ENCODE measurements at regions not wholly inside any gene's neighbourhood (a gene's known extent, or its start where the extent isn't known, plus 50 kb on each side); places are given as distances from the start of the nearest gene placed in this dataset.
"Not testable (repeated sequence)": the region's sequence is repeated elsewhere in the genome, so short reads cannot be mapped to it uniquely, and the experiment has no call there.

DNA sequence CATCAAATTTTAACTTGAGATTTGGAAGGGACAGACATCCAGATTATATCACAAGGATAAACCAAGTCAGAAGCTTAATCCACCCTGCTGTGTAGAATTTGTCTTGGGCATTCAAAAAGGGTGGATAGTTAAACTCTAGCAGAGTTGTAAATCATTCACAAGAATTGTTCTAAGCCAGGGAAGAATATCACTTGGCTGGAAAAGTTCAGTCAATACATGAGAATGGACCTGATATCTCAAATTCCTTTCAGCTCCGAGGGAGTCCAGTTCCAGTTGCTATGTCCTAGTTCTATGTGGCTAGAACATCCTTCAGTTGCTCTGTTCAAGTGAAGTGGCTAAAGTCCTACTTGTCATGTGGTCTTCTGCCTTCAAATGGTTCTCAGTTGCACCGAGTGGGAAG lies 351.8 kb upstream of the JARID2 start:
- in situ Hi-C loops (cut with HindIII; ENCODE audit: low sequenced_read_pairs) = loop anchor here (10.0 kb wide), 1 partner anchor 61 kb away; no protein-coding TSS in a partner anchor
- no peak for DNase-seq (ENCODE audit: low read depth)
- TF ChIP-seq, protein P1, sequence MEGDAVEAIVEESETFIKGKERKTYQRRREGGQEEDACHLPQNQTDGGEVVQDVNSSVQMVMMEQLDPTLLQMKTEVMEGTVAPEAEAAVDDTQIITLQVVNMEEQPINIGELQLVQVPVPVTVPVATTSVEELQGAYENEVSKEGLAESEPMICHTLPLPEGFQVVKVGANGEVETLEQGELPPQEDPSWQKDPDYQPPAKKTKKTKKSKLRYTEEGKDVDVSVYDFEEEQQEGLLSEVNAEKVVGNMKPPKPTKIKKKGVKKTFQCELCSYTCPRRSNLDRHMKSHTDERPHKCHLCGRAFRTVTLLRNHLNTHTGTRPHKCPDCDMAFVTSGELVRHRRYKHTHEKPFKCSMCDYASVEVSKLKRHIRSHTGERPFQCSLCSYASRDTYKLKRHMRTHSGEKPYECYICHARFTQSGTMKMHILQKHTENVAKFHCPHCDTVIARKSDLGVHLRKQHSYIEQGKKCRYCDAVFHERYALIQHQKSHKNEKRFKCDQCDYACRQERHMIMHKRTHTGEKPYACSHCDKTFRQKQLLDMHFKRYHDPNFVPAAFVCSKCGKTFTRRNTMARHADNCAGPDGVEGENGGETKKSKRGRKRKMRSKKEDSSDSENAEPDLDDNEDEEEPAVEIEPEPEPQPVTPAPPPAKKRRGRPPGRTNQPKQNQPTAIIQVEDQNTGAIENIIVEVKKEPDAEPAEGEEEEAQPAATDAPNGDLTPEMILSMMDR (IDR thresholded peaks at IDR 0.05; ENCODE audit: low read depth, low read length, missing control alignments) = no peak
- H3K4me3 ChIP-seq (ENCODE audit: low read depth, low read length) = no peak overlapping the region

DNA sequence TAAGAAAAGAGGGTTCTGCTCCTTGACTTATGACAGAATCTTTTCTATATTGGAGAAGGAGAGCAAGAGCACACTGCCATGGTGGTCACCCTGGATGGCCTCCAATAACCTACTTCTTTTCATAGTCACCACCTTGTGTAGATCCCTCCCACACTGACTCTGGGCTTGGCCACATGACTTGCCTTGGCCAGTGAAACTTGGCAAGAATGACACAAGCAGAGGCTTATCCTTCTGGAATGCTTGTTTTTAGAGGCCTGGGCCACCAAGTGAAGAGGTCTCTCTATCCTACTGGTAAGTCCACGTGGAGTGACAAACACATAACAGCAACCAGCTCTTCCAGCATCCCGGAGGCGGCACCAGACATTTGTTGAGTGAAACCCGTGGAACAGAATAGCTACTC lies 349.4 kb upstream of the JARID2 start:
- H3K4me3 ChIP-seq (ENCODE audit: low read depth, low read length) = no peak overlapping the region
- TF ChIP-seq, protein P1 (IDR thresholded peaks at IDR 0.05; ENCODE audit: low read depth, low read length, missing control alignments) = no peak
- in situ Hi-C loops (cut with HindIII; ENCODE audit: low sequenced_read_pairs) = loop anchor here (10.0 kb wide), 1 partner anchor 58 kb away; no protein-coding TSS in a partner anchor
- no peak for DNase-seq (ENCODE audit: low read depth)

DNA sequence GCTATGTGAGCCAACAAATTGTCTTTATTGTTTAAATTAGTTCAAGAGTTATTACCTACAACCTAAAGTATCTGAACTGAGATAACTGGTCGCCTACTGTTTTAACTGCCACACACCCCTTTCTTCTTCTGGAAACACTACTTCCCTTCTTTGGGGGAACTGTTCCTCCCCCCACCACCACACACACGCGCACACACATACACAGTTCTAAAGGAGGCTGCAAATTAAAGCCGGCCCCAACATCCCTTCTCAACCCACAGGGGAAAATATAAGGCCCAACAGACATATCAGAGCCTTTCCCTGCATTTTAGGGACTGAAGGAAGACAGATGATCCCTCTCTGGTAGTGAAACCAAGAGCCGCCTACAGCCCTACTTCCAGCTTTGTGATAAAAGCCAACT lies 348.0 kb upstream of the JARID2 start:
- TF ChIP-seq, protein P1 (IDR thresholded peaks at IDR 0.05; ENCODE audit: low read depth, low read length, missing control alignments) = no peak
- H3K4me3 ChIP-seq (ENCODE audit: low read depth, low read length) = no peak overlapping the region
- DNase-seq (ENCODE audit: low read depth) = no peak
- in situ Hi-C loops (cut with HindIII; ENCODE audit: low sequenced_read_pairs) = loop anchor here (10.0 kb wide), 1 partner anchor 57 kb away; no protein-coding TSS in a partner anchor

DNA sequence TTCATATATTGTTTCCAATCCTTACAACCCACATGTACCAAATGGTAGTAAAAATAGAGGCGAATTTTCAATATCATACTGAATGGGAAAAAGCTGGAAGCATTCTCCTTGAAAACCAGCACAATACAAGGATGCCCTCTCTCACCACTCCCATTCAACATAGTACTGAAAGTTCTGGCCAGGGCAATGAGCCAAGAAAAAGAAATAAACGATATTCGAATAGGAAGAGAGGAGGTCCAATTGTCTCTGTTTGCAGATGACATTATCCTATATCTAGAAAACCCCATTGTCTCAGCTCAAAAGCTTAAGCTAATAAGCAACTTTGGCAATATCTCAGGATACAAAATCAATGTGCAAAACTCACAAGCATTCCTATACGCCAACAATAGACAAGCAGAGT lies 346.4 kb upstream of the JARID2 start:
- not testable (repeated sequence) for DNase-seq (ENCODE audit: low read depth); H3K4me3 ChIP-seq (ENCODE audit: low read depth, low read length)
- in situ Hi-C loops (cut with HindIII; ENCODE audit: low sequenced_read_pairs) = loop anchor here (10.0 kb wide), 1 partner anchor 55 kb away; no protein-coding TSS in a partner anchor

DNA sequence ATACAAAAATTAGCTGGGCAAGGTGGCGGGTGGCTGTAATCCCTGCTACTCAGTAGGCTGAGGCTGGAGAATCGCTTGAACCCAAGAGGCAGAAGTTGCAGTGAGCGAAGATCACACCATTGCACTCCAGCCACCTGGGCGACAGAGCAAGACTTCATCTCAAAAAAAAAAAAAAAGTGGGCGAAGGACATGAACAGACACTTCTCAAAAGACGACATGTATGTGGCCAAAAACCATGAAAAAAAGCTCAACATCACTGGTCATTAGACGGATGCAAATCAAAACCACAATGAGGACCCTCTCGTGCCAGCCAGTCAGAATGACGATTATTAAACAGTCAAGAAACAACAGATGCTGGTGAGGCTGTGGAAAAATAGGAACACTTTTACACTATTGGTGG lies 344.9 kb upstream of the JARID2 start:
- H3K4me3 ChIP-seq (ENCODE audit: low read depth, low read length) = no peak overlapping the region
- in situ Hi-C loops (cut with HindIII; ENCODE audit: low sequenced_read_pairs) = no loop called here
- TF ChIP-seq, protein P1 (IDR thresholded peaks at IDR 0.05; ENCODE audit: low read depth, low read length, missing control alignments) = no peak
- DNase-seq (ENCODE audit: low read depth) = no peak

DNA sequence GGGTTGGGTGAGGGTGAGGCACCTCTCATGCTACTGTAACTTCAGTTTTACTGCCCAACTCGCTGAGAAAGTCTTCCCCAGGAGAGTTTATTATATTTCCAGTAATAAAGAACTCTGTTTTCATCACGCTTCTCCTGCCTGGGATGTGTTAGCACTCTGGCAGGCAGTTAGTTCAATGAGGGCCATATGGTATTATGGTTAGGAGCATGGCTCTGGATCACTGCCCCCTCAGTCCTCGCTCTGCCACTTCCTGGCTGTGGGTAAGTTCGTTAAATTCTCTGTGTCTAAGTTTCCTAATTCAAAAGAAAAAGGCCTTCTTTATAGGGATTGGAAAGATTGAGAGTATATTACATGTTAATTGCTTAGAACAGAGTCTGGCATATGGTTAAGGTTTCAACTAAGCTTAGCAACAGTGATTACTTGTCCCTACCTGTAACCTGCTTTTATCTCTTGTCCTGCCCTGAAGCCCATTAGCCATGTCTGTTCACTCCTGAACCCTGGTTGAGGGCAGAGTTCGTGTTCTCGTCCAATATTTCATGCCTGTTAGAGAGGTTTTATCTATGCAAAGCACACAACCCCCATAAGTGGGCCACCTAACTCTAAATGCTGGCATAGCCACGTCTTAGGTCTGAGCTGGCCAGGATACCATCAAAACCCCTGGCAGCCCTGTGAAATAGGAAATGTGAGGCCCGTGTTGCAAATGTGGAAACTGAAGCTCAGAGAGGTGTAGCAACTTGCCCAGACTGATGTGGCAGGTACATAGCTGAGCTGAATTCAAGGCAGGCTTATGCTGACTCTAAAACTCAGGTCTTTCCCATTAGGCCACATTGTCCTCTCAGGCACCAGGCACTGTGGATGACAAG lies 342.5 kb upstream of the JARID2 start:
- DNase-seq (ENCODE audit: low read depth) = no peak
- TF ChIP-seq, protein P1 (IDR thresholded peaks at IDR 0.05; ENCODE audit: low read depth, low read length, missing control alignments) = no peak
- H3K4me3 ChIP-seq (ENCODE audit: low read depth, low read length) = no peak overlapping the region
- in situ Hi-C loops (cut with HindIII; ENCODE audit: low sequenced_read_pairs) = no loop called here

DNA sequence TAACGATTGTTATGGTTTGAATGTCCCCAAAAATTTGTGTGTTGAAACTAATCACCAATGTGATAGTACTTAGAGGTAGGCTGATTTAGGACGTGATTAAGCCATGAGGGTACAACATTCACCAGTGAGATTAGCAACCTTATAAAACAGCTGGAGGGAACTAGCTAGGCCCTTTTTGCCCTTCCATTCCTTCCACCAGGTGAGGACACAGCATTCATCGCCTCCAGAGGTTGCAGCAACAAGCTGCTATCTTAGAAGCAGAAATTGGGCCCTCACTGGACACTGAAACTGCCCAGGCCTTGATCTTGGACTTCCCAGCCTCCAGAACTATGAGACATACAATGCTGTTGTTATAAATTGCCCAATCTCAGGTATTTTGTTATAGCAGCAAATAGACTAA lies 340.7 kb upstream of the JARID2 start:
- in situ Hi-C loops (cut with HindIII; ENCODE audit: low sequenced_read_pairs) = no loop called here
- TF ChIP-seq, protein P1 (IDR thresholded peaks at IDR 0.05; ENCODE audit: low read depth, low read length, missing control alignments) = no peak
- H3K4me3 ChIP-seq (ENCODE audit: low read depth, low read length) = no peak overlapping the region
- no peak for DNase-seq (ENCODE audit: low read depth)

All from astrocyte of the cerebellum (primary cell).